ENCODE measurements at regions not wholly inside any gene's neighbourhood (a gene's known extent, or its start where the extent isn't known, plus 50 kb on each side); places are given as distances from the start of the nearest gene placed in this dataset.
"Not testable (repeated sequence)": the region's sequence is repeated elsewhere in the genome, so short reads cannot be mapped to it uniquely, and the experiment has no call there.

DNA sequence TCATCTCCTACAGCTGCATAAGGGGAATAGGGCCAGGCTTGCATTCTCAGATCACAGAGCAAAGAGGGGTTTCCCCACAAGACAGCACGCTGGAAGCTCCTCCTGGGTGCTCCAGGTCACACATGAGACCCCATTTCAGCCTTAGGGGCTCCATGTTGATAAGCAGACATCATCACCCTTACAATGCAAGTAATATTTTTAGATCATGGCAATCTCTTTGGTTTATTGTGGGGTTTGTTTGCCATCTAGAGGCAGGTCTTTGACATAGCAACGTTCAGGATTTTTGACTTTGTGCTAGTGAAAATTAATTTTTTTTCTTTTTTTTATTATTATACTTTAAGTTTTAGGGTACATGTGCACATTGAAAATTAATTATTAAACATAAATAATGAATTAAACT, 539.8 kb downstream of the RPIA start:
- not testable (repeated sequence) for DNase-seq

DNA sequence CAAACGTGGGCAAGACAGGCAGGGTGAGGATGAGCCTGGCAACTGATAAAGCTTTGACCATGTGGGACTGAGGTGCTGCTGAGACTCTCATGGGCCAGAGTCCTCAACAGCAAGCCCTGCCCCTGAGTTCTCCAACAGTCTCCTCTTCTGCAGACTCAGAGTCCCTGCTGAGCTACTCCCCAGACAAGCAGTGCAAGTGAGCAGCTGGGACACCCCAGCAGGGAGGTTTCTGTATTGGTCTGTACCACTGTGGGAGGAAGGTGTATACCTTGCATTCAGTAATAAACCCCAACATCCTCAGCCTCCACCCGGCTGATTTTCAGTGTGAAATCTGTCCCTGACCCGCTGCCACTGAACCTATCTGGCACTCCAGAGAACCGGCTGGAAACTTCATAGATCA, 542.5 kb downstream of the RPIA start:
- not testable (repeated sequence) for DNase-seq

DNA sequence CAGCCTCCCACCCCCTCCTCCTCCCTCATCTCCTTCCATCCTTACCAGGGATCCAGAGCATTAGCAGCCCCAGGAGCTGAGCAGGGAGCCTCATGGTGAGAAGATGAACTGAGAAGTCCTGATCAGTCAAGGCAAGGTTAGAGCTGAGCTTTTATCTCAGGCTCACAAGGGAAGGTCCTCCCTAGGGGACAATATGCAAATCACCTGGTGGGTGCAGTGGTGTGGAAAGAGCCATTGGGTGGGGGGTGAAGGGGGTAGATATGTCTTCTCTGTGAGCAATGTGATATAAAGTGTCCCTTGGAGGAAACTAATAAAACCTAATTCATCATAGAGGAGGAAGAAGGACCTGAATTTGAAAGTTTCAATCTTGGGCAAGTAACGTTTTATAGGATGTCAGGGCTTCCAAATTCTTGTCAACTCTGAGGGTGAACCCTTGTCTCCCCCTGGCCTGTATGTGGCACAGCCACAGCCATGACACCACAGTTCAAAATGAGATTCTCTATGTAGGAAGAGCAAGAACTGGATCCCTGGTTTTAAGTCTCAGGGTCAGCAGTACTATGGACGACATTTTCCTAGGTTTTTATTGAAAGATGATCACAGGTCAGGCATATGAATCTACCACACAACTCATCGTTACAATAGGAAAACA, 543.5 kb downstream of the RPIA start:
- not testable (repeated sequence) for DNase-seq

DNA sequence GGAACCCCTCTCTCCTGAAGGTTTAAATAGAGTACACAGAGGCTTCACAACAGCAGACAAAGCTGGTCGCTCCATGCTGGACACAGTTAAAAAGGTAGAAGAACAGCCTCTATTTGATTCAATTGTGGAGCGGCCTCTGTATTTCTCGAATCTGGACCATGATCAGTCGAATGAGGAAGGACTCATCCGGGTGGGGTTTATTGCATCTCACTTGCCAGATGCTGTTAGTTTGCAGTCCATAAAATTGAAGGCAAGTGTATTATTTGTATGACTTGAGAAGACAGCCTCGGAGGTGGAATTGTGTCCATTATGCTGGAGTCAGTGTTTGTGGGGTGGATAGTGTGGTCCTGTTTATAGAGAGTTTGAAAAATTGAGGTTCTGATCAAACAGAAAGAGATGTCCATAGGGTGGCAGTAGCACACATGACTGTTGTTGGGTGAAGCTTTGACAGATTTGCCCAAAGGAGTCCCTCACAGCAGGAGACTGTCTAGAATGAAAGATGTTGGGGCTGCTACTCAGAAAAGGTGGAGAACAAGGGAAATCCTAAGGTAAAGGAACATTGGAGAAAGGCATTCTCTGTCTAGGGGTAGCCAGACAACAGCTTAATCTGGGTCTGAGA, 545.5 kb downstream of the RPIA start:
- not testable (repeated sequence) for DNase-seq

DNA sequence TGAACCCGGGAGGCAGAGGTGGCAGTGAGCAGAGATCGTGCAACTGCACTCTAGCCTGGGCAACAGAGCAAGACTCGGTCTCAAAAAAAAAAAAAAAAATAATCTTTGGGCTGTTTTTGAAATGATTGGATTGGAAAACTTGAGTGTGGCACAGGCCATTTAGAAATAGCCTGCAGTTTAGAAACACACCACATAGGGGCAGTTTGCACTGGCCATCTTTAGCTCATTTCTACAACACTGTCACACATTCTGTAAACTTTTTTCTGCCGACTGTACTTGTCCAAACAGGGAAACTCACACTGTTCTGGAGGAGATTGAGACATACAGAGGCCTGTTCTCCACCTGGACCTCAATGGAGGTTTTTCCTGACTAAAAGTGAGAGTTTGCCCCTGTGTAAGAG, 546.3 kb downstream of the RPIA start:
- not testable (repeated sequence) for DNase-seq

DNA sequence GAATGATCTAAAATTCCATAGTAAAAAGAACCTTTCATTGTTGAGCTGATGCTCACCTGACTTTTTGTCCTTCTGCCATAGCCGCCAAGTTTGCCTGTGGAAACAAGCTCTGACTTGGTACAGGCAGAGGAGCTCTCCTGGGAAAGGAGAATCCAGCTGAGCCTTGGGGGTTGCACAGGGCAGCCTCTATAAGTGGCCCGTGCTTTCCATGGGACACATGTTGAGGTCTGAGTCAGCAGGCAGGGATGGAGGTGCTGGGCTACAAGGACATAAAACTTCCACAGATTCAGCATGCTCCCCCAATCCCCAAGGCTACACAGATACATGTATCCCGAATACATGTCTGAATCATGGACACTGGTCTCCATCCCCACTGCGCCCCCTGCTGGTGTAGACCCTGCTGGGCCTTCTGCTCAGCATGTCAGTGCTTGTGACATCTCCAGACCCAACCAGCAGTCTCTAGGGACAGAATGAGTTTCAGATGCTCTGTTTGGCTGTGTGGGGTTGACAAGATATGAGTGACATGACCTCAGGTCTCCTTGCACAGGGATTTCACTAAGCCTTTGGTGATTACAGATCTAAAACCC, 551.7 kb downstream of the RPIA start:
- DNase-seq: not testable (repeated sequence)

DNA sequence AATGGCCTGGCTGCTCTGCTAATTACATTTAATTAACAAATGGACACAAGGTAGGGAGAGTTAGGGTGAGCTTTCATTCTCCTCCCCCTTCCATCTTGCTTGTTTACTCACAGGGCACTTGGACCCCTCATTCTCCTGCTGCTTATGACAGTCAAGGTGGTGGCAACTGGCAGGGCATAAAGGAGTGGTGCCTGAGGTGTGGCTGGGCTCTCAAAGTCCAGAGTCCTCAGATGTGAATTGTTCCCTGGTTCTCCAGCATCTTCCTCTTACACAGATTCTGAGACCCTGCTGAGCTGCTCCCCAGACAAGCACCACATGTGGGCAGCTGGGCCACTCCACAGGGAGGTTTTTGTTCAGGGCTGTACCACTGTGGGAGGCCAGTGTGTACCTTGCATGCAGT, 552.9 kb downstream of the RPIA start:
- DNase-seq: not testable (repeated sequence)

DNA sequence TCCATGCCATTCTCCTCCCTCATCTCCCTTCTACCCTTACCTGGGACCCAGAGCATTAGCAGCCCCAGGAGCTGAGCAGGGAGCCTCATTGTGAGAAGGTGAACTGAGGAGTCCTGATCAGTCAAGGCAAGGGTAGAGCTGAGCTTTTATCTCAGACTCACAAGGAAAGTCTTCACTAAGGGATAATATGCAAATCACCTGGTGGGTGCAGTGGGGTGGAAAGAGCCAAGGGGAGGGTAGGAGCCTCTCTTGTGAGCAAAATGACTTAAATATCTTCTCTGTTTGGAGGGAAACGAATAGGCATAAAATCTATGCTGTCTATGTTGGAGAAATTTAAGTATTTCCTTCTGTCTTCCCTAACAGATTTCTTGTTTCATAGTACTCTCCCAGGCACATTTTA, 554.0 kb downstream of the RPIA start:
- DNase-seq: not testable (repeated sequence)

DNA sequence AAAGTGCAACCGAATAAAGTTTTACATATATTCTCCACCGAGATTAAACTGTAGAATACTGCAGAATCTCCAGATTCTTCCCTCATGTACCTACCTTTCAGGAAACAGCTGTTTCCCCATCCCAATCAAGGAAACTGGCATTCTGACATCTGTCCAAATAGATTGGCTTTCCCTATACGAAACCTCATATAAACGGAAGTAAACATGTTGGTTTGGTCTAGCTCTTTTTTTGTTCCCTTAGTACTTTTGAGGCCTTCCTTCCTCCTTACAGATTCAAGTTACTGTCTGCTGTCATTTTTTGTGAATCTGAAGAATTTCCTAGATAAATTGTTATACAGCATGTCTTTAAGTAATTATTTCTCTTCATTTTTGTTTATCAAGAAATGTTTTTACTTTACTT, 554.6 kb downstream of the RPIA start:
- DNase-seq: not testable (repeated sequence)

DNA sequence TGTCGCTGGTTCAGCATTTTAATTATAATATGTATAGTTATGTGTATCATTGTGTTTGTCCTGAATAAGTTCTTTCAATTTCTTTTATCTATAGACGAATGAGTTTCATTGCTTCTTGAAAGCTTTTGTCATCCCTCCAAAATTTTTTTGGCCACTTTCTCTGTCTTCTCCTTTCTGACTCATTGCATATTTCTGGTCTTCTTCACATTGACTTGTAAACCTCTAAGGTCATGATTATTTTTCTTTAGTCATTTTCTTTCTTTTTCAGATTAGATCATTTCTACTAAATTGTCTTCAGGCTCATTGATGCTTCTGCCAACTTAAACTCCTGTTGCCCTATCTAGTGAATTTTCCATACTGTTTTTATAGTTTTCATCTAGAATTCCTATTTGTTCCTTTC, 555.1 kb downstream of the RPIA start:
- DNase-seq: peak; percentile 65

DNA sequence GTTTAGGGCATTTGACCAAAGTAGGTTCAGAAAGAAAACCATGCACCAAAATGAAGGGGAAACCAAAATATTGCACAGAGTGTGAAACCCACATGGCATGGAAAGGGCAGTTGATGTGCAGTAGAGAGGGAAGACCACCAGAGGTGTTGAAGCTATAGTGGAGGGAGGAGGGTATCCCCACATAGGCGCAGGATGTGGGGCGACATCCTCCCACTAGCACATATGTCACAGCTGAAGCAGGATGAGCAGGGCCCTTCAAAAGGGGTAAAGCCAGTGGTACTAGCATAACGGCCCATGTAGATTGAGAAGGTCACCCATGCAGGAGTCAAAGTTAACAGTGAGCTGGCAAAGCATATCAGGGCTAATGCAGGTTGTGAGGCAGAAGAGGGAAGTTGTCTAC, 563.5 kb downstream of the RPIA start:
- not testable (repeated sequence) for DNase-seq

DNA sequence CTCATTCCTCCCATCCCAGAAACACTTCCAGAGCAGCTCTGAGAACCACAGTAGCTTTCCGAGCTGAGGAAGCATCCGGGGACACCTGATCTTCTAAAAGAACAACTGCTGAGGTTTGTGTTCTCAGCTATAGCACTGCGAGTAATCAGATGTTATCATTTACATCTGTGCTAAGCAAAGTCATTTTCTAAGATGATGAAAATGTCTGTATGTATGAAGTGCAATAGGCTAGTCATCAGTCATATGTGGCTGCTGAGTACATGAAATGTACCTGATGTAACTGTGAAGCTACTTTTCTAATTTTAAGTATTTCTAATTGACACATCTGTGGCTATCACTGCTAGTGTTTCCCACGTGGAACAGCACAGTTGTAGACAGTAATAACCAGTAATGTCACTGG, 582.0 kb downstream of the RPIA start:
- DNase-seq: not testable (repeated sequence)

DNA sequence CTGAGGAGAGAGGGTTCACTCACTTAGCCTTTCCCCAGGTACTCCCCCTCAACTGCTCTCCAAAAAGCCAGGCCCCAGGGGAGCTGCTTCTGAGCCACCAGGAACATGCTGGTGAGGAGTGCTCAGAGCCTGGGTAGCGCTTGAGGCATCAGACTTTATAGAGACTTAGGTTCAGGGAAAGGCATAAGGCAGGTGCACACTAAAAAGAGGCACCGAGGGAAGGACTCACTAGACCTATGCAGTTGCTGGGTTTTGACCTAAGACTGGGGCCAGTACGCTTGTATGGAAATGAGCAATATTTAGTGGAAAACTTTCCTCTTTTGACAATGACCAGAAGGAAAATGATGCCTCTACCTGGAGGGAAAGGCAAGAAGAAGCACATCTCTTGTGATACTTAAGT, 589.1 kb downstream of the RPIA start:
- not testable (repeated sequence) for DNase-seq

DNA sequence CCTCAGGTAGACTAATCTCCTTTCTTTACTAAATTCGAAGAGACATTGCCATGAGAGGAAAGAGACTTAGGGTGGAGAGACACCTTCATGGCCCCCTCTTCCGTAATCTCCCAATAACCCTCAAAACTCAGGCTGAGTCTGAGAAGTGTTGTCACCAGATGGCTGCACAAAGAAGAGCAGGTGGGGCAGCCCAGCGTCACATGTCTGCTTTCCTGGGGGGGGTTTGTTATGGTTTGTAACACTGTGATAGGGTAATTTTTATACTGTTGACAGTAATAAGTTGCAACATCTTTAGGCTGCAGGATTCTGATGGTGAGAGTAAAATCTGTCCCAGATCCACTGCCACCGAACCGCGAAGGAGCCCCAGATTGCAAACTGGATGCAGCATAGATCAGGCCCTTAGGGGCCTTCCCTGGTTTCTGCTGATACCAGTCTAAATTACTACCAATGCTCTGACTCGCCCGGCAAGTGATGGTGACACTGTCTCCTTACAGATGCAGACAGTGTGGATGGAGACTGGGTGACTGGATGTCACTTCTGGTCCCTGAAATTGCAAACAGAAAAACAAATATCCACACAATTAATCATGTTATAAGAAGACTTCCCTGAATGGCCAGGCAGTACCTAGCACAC, 595.1 kb downstream of the RPIA start:
- not testable (repeated sequence) for DNase-seq

DNA sequence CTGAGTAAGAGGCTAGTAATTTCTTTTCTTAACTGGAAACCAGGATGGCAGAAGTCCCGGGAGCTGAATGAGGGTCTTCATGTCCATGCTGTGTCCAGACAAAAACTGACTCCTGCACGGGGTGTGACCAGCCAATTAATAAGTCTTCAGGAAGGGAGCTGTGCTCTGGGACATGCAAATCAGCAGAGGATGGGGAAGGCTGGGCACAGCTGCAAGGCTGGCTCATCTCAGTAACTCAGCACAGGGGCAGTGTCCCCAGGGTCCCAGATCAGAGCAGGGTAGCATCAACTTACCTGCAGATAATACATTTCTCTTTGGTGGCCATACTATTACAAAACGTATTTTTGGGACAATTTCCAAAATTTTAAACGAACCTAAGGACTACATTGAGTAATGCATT, 595.6 kb downstream of the RPIA start:
- not testable (repeated sequence) for DNase-seq

DNA sequence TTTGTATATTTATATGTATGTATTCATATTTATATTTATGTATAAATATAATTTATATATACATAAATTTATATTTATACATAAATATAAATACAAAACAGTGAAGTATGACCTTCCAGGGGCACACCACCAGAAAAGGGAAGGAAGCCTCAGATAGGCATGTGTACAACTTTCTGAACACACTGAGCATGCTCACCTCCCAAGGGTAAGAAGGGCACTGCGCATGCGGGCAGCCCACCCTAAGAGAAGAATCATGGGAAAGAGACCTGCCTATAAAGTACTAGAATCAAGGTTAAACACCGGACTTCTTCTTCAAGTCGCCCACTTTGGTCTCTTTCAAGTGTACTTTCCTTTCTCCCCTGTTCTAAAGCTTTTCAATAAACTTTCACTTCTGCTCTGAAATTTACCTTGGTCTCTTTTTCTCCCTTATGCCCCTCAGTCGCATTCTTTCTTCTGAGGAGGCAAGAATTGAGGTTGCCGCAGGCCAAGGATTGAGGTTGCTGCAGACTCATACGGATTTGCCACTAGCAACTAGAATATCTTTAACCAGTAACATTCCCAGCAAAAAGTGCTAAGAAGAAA, 600.3 kb downstream of the RPIA start:
- DNase-seq: not testable (repeated sequence)

DNA sequence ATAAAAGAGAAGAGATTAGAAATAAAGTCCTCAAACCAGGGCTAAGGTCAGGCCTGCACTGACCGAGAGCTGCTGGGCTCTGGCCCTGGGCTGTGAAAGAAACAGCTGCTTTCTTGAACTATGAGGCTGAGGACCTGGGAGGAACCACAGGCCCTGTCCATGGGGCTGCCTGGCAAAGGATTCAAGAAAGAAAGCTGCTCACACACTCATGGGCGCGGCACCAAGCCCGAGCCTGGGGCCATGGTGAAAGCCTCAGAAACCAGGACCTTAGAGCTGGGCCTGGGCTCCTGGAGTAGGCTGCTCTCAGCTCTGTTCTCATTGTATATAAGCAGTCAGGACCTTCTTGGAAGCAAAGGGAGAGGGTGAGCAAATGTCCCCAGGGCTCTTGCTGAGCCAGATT, 601.9 kb downstream of the RPIA start:
- not testable (repeated sequence) for DNase-seq

DNA sequence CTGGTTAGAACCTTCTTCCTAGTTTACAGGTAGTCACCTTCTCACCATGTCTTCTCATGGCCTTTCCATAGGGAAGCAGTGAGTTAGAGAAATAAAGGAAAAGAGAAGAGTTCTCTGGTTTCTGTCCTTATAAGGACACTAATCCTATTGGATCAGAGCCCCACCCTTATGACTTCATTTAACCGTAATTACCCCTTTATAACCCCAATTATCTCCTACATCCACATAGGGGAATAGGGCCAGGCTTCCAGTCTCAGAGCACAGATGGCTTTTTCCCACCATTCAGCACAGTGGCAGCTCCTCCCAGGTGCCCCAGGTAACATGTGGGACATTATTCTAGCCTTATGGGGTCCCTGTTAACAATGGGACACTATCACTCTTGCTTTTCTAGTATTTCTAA, 602.9 kb downstream of the RPIA start:
- not testable (repeated sequence) for DNase-seq

DNA sequence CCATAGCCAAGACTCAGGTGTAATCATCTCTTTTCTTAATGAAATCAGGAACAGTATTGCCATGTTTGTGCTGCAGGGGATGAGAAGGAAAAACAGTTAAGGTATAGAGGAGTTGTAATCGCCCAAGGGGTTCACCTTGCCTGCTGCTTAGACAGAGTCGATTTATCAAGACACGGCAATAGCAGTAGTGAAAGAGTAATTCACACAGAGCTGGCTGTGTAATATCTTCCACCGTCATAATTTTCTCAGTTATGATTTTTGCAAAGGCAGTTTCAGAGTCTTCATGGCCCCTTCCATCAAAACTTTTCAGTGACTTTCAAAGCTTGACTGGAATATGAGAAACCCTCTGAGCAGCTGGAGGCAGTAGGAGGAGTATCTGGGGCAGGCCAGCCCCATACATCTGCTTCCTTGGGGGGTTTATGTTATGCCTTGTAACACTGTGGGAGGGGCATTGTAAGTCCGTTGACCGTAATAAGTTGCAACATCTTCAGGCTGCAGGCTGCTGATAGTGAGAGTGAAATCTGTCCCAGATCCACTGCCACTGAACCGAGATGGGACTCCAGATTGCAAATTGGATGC, 605.4 kb downstream of the RPIA start:
- DNase-seq: not testable (repeated sequence)

DNA sequence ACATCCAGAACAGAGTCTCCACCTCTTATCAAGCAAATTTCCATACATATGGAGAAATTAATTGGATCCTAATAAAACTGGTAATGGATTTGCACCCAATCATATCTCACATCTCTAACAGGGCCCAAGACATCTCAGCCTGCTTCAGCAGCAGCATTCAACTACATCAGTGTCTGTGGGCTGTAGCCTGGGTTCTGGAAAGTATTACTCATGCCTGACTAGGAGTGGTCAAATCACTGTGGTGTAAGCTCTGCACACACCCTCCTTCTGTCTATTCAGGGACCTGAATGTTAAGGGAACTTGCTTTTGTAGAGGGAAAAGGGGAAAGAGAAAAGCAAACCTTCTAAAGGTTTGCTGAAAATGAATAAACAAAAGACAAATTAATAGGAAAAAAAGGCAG, 607.7 kb downstream of the RPIA start:
- DNase-seq: not testable (repeated sequence)

DNA sequence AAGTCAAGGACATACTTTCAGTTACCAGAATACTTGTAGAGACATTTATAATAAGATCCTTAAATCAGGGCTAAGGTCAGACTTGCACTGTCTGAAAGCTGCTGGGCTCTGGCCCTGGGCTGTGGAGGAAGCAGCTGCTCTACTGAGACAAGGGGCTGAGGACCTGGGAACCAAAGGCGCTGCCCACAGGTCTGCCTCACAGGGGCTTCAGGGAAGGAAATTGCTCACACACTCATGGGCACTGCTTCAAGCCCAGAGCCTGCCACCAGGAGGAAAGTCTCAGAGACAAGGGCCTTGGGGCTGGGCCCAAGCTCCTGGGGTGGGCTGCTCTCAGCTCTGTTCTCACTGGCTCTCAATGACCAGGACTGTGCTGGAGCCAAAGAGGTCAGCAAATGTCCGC, 614.1 kb downstream of the RPIA start:
- DNase-seq: not testable (repeated sequence)

DNA sequence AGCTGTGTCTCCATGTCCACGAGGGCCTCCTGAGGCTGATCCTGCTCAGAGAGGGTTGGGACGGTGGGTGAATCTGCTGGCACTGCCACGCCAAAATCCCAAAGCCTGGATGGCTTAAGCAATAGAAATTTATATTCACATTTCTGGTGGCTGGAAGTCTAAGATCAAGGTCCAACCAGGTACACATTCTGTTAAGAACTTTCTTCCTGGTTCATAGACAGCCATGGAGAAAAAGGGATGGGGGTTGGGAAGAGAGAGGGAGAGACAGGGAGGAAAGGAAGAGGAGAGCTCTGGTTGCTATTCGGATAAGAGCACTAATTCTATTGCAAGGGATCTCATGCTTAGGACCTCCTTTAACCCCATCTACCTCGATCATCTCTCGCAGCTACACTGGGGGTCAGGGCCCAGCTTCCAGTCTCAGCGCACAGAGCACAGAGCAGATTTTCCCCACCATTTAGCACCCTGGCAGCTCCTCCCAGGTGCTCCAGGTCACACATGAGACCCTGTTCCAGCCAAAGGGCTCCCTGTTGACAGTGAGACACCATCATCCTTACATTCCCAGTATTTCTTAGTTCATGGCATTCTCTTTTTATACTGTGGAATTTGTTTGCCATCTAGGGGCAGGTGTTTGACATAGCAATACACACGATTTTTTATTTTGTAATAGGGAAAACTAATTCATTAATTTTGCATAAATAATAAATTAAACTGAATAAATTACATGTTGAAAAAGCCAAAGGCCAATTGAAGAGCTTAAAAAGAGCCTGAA, 615.6 kb downstream of the RPIA start:
- not testable (repeated sequence) for DNase-seq

Data from fibroblast of skin of scalp (primary cell).